Naive B cell (primary cell): ENCODE measurements at regions not wholly inside any gene's neighbourhood (a gene's known extent, or its start where the extent isn't known, plus 50 kb on each side); places are given as distances from the start of the nearest gene placed in this dataset.

ENCODE experiments used
- ATAC-seq, 2 donors: fragments of 150-1000 bp; cut with Tn5 transposase; 2 replicates each; pipeline ENCODE4 v1.10.0; 2021; ENCODE audit warnings: low read depth in 2 of 2, mild to moderate bottlenecking in 2 of 2, moderate library complexity in 2 of 2
- DNase-seq: peaks from one replicate; pipeline ENCODE4 v3.0.0; 2022
- H3K27ac Mint-ChIP-seq, 6 donors: one replicate each; pipeline ENCODE4 v1.8.0; 2020 to 2022; ENCODE audit warnings: mild to moderate bottlenecking in 6 of 6, mixed read lengths in 6 of 6, moderate library complexity in 5 of 6, inconsistent platforms in 2 of 6
- H3K27me3 Mint-ChIP-seq, 3 donors: one replicate each; pipeline ENCODE4 v1.8.0; 2021 to 2022; ENCODE audit warnings: mixed read lengths in 3 of 3, mild to moderate bottlenecking in 1 of 3
- H3K36me3 Mint-ChIP-seq, 2 donors: one replicate each; pipeline ENCODE4 v1.8.0; 2020 to 2022; ENCODE audit warnings: mixed read lengths in 2 of 2, inconsistent platforms in 1 of 2, mild to moderate bottlenecking in 1 of 2
- H3K4me1 Mint-ChIP-seq, 3 donors: one replicate each; pipeline ENCODE4 v1.8.0; 2020 to 2022; ENCODE audit warnings: mixed read lengths in 3 of 3, inconsistent platforms in 1 of 3, mild to moderate bottlenecking in 1 of 3, moderate library complexity in 1 of 3
- H3K4me3 Mint-ChIP-seq, 8 donors: one replicate each; pipeline ENCODE4 v1.8.0; 2020 to 2022; ENCODE audit warnings: mild to moderate bottlenecking in 8 of 8, mixed read lengths in 8 of 8, moderate library complexity in 8 of 8, inconsistent platforms in 2 of 8
- H3K9me3 Mint-ChIP-seq, 7 donors: one replicate each; pipeline ENCODE4 v1.8.0; 2020 to 2022; ENCODE audit warnings: mixed read lengths in 7 of 7, mild to moderate bottlenecking in 5 of 7, inconsistent platforms in 2 of 7, moderate library complexity in 1 of 7

DNA sequence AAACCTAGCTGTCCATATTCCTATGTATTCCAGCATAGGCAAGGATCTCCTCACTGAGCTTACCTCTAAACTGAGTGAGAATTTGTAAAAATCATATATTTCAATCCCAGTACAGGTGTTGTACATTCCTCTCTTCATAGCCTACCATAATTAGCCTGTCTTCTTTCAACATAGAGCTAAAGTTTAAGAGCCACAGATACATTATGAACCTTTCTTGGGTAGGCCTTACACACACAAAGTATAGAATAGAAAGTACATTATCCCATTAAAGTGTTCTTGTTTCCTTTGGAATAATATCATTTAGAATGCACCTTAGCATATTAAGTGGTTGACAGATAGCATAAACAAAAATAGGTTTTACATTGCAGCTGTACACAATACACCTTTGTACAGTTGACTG lies 282.1 kb upstream of the TMEM161B start:
- no peaks in the 10 kb centered on the region for H3K36me3 Mint-ChIP-seq
- ATAC-seq: no peak
- peaks cover 0 to 3% (median 0%) of the 10 kb centered on the region in 3 donors for H3K4me1 Mint-ChIP-seq
- no peak overlapping the region for H3K4me3 Mint-ChIP-seq
- peaks cover 0 to 3% (median 0%) of the 10 kb centered on the region in 3 donors for H3K27me3 Mint-ChIP-seq
- H3K27ac Mint-ChIP-seq: no peak overlapping the region
- no peaks in the 10 kb centered on the region for H3K9me3 Mint-ChIP-seq
- no peak for DNase-seq

DNA sequence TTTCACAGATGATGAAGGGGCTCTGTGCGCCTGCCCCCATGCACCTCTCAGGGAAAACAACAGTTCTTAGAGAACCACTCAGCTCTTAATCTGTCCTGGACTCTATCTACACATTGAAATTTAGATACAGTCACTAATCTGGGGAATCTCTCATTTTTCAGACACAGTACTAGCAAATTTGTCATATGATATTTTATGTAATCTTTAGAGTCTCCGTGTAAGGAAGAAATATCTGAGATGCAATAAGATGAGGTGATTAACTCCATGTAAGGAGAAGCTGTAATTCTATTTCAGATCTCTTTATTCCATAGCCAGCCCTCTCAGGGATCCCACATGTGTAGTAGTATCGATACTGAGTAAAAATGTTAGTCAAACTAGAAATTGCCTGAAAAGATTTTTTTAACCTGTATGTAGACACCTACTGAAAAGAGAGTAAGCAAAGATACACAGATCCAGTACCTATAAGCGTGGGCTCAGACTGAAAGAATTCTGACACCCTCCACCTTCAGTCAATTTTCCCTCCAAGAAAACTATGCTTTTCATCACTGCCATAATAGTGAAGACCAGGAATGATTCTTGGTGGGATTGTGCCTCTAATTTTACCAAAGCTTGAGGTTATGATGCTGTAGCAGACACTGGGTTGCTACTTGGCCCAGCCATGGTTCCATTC lies 279.6 kb upstream of the TMEM161B start:
- no peak overlapping the region for H3K27ac Mint-ChIP-seq
- H3K27me3 Mint-ChIP-seq: peaks cover 0 to 3% (median 0%) of the 10 kb centered on the region in 3 donors
- no peak overlapping the region for H3K4me3 Mint-ChIP-seq
- DNase-seq: no peak
- ATAC-seq: no peak
- H3K9me3 Mint-ChIP-seq: no peaks in the 10 kb centered on the region
- H3K4me1 Mint-ChIP-seq: no peaks in the 10 kb centered on the region
- H3K36me3 Mint-ChIP-seq: no peaks in the 10 kb centered on the region

DNA sequence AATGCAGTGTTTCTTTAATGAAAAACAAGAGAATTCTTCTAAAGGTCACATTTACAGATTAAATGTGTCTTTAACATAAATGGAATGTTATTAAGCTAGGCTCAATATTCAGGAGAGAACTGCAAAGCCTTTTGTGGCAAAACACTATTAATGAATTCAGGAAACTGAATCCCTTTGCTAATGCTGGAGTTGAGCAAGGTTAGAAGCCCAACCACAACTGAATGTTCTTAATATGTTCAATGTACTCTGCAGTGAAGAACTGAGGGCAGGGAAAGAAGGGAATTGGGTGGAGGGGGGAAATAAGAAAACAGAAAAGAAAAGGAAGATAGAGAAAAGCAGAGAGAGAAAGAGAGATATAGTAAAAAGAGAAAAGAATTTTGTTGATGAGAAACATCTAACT lies 276.7 kb upstream of the TMEM161B start:
- Mint-ChIP-seq H3K27me3 (no peaks in the 10 kb centered on the region), H3K36me3 (no peaks in the 10 kb centered on the region), H3K4me1 (no peaks in the 10 kb centered on the region), H3K9me3 (no peaks in the 10 kb centered on the region), H3K4me3 (no peak overlapping the region), H3K27ac (no peak overlapping the region)
- ATAC-seq (no peak), DNase-seq (no peak)

DNA sequence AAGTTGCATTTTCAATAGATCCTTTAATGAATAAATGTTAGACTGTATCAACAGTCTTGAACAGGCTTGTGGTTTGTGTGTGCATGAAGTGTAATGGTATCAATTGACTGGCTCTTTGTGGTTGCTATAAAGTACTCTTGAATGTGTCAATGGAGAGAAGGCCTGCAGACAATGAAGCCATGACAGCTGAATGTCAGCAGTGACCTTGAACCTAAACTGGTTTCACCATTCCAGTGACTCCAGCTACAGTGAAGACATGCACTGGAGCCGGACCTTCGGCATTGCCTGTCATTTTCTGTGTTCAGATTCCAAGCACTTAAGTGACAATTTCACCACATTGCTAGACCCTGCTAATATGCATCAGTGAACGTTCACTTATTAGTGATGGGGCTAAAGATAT lies 276.0 kb upstream of the TMEM161B start:
- H3K4me1 Mint-ChIP-seq: no peaks in the 10 kb centered on the region
- H3K4me3 Mint-ChIP-seq: no peak overlapping the region
- no peaks in the 10 kb centered on the region for H3K9me3 Mint-ChIP-seq
- no peaks in the 10 kb centered on the region for H3K27me3 Mint-ChIP-seq
- DNase-seq (no peak), ATAC-seq (no peak)
- H3K27ac Mint-ChIP-seq: no peak overlapping the region
- H3K36me3 Mint-ChIP-seq: no peaks in the 10 kb centered on the region

- Mint-ChIP-seq H3K9me3 (no peaks in the 10 kb centered on the region), H3K36me3 (no peaks in the 10 kb centered on the region), H3K27ac (no peak overlapping the region), H3K27me3 (no peaks in the 10 kb centered on the region), H3K4me3 (no peak overlapping the region), H3K4me1 (no peaks in the 10 kb centered on the region)
- DNase-seq: no peak
- no peak for ATAC-seq
Measured at GRCh38 chr5:88544136-88544645, 275.5 kb upstream of the TMEM161B start.

- H3K27ac Mint-ChIP-seq: no peak overlapping the region
Measured at GRCh38 chr5:88542786-88543185, 274.1 kb upstream of the TMEM161B start.

GRCh38 chr5:88540471-88541115 lies 271.9 kb upstream of the TMEM161B start:
- no peak for DNase-seq
- Mint-ChIP-seq H3K27me3 (peaks cover 0 to 8% (median 7%) of the 10 kb centered on the region in 3 donors), H3K4me1 (no peaks in the 10 kb centered on the region), H3K36me3 (no peaks in the 10 kb centered on the region), H3K9me3 (no peaks in the 10 kb centered on the region), H3K27ac (no peak overlapping the region), H3K4me3 (no peak overlapping the region)
- ATAC-seq: no peak

More at GRCh38 chr5:88542786-88543185, 274.1 kb upstream of the TMEM161B start:
- H3K27me3 Mint-ChIP-seq: peaks cover 0 to 8% (median 7%) of the 10 kb centered on the region in 3 donors
- H3K36me3 Mint-ChIP-seq: no peaks in the 10 kb centered on the region
- ATAC-seq (no peak), DNase-seq (no peak)
- no peaks in the 10 kb centered on the region for H3K4me1 Mint-ChIP-seq
- no peaks in the 10 kb centered on the region for H3K9me3 Mint-ChIP-seq
- H3K4me3 Mint-ChIP-seq: no peak overlapping the region

DNA sequence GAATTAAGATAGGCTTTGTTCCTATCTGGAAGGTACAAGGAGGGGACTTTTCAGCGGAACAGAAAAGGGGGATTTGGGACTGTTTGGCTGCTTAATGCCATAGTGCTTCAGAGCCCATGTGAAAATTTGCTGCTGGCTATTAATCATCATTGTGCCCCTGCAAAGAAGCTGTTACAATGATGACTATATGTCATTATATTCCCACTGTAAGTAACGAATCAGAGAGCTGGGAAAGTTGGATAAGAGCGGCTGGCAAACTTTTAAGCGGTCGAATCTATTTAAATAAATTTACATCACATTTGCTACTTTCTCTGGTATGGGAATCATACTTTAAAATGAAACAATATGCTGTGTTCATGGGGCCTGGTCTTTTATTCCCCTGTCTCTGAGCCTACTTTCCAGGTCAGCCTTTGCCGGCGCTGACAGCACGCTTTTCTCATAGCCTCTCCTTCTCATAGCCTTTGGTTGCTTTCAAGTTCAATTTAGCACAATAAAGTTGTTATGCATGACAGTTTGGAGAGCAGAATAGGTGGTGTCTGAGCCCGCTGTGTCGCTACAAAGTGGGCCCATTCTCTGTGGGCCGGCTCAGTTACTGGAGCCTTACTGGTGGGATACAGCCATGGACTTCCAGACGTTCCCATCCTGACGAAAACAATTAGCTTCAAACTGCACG lies 271.2 kb upstream of the TMEM161B start:
- Mint-ChIP-seq H3K36me3 (no peaks in the 10 kb centered on the region), H3K27ac (no peak overlapping the region), H3K9me3 (no peaks in the 10 kb centered on the region)

GRCh38 chr5:88539026-88539425 lies 270.4 kb upstream of the TMEM161B start:
- Mint-ChIP-seq H3K36me3 (no peaks in the 10 kb centered on the region), H3K4me1 (no peaks in the 10 kb centered on the region), H3K4me3 (no peak overlapping the region), H3K27me3 (peaks cover 0 to 9% (median 8%) of the 10 kb centered on the region in 3 donors), H3K27ac (no peak overlapping the region), H3K9me3 (peaks cover 0 to 3% (median 2%) of the 10 kb centered on the region in 7 donors)
- DNase-seq (no peak), ATAC-seq (no peak)

More for the DNA sequence above, 271.2 kb upstream of the TMEM161B start:
- no peaks in the 10 kb centered on the region for H3K4me1 Mint-ChIP-seq
- no peak for ATAC-seq
- H3K4me3 Mint-ChIP-seq: no peak overlapping the region
- H3K27me3 Mint-ChIP-seq: peaks cover 0 to 8% (median 7%) of the 10 kb centered on the region in 3 donors
- no peak for DNase-seq

DNA sequence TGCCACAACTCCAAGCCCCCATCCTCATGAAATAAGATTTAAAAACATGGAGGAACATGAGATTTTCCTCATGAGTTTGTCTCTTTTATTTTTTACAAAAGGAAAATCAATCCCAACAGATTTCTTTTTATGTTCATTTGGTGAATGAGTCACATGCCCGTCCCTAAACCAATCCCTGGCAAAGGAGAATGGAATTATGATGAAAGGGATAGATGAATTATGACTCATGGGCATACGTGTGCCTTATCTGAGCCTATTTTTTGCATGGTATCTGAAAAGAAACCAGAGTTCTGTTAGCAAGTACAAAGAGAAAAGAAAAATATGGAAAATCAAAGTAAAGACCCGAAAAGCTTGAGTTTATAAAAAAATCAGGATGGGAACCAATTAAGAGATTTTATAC lies 267.5 kb upstream of the TMEM161B start:
- no peak overlapping the region for H3K27ac Mint-ChIP-seq

GRCh38 chr5:88524941-88525340 lies 256.3 kb upstream of the TMEM161B start:
- DNase-seq (no peak), ATAC-seq (no peak)
- Mint-ChIP-seq H3K27me3 (peaks cover 6 to 8% (median 8%) of the 10 kb centered on the region in 3 donors), H3K27ac (no peak overlapping the region), H3K4me1 (no peaks in the 10 kb centered on the region), H3K9me3 (no peaks in the 10 kb centered on the region), H3K36me3 (no peaks in the 10 kb centered on the region), H3K4me3 (no peak overlapping the region)

More for the DNA sequence above, 267.5 kb upstream of the TMEM161B start:
- Mint-ChIP-seq H3K9me3 (peaks cover 5 to 23% (median 8%) of the 10 kb centered on the region in 7 donors), H3K4me1 (no peaks in the 10 kb centered on the region), H3K4me3 (no peak overlapping the region), H3K27me3 (peaks cover 14 to 28% (median 21%) of the 10 kb centered on the region in 3 donors), H3K36me3 (no peaks in the 10 kb centered on the region)
- DNase-seq (no peak), ATAC-seq (no peak)

- no peaks in the 10 kb centered on the region for H3K4me1 Mint-ChIP-seq
- ATAC-seq: no peak
- H3K27me3 Mint-ChIP-seq: peaks cover 0 to 27% (median 23%) of the 10 kb centered on the region in 3 donors
- no peak overlapping the region for H3K4me3 Mint-ChIP-seq
- no peak for DNase-seq
- no peak overlapping the region for H3K27ac Mint-ChIP-seq
- H3K9me3 Mint-ChIP-seq: peaks cover 0 to 2% (median 0%) of the 10 kb centered on the region in 7 donors
- H3K36me3 Mint-ChIP-seq: no peaks in the 10 kb centered on the region
Measured at GRCh38 chr5:88519066-88519465, 250.4 kb upstream of the TMEM161B start.

- ATAC-seq: no peak
Measured at GRCh38 chr5:88518131-88519016, 249.7 kb upstream of the TMEM161B start.

More at GRCh38 chr5:88518131-88519016, 249.7 kb upstream of the TMEM161B start:
- no peak overlapping the region for H3K4me3 Mint-ChIP-seq
- no peaks in the 10 kb centered on the region for H3K36me3 Mint-ChIP-seq
- no peaks in the 10 kb centered on the region for H3K4me1 Mint-ChIP-seq
- H3K9me3 Mint-ChIP-seq: peaks cover 0 to 4% (median 0%) of the 10 kb centered on the region in 7 donors
- no peak for DNase-seq
- H3K27ac Mint-ChIP-seq: no peak overlapping the region
- peaks cover 4 to 32% (median 28%) of the 10 kb centered on the region in 3 donors for H3K27me3 Mint-ChIP-seq
